ENCODE measurements at regions not wholly inside any gene's neighbourhood (a gene's known extent, or its start where the extent isn't known, plus 50 kb on each side); places are given as distances from the start of the nearest gene placed in this dataset.
"Not testable (repeated sequence)": the region's sequence is repeated elsewhere in the genome, so short reads cannot be mapped to it uniquely, and the experiment has no call there.

- not testable (repeated sequence) for H3K4me3 ChIP-seq (ENCODE audit: low read length); H3K9me3 ChIP-seq (ENCODE audit: insufficient read depth, low read depth, low read length); H3K36me3 ChIP-seq (ENCODE audit: insufficient read depth, low read depth, low read length); H3K27ac ChIP-seq (ENCODE audit: low read length); H3K4me1 ChIP-seq (ENCODE audit: insufficient read depth, low read length); H3K9ac ChIP-seq (ENCODE audit: low read depth, low read length)
- peaks cover 55% of the 10 kb centered on the region for H3K27me3 ChIP-seq (ENCODE audit: insufficient read depth, low read length)
Measured at GRCh38 chr20:25857091-25857788, 160.6 kb upstream of the ZNF337 start.

GRCh38 chr20:25856256-25856884 lies 159.7 kb upstream of the ZNF337 start:
- Histone ChIP-seq H3K9ac (ENCODE audit: low read depth, low read length) (no peak overlapping the region), H3K4me1 (ENCODE audit: insufficient read depth, low read length) (no peaks in the 10 kb centered on the region), H3K27ac (ENCODE audit: low read length) (no peak overlapping the region), H3K27me3 (ENCODE audit: insufficient read depth, low read length) (peaks cover 47% of the 10 kb centered on the region), H3K4me3 (ENCODE audit: low read length) (no peak overlapping the region), H3K9me3 (ENCODE audit: insufficient read depth, low read depth, low read length) (no peaks in the 10 kb centered on the region), H3K36me3 (ENCODE audit: insufficient read depth, low read depth, low read length) (no peaks in the 10 kb centered on the region)

- not testable (repeated sequence) for H3K9me3 ChIP-seq (ENCODE audit: insufficient read depth, low read depth, low read length); H3K4me3 ChIP-seq (ENCODE audit: low read length); H3K36me3 ChIP-seq (ENCODE audit: insufficient read depth, low read depth, low read length); H3K4me1 ChIP-seq (ENCODE audit: insufficient read depth, low read length); H3K9ac ChIP-seq (ENCODE audit: low read depth, low read length); H3K27ac ChIP-seq (ENCODE audit: low read length)
- H3K27me3 ChIP-seq (ENCODE audit: insufficient read depth, low read length) = peaks cover 39% of the 10 kb centered on the region
Measured at GRCh38 chr20:25855451-25856156, 159.0 kb upstream of the ZNF337 start.

GRCh38 chr20:25854666-25855065 lies 158.0 kb upstream of the ZNF337 start:
- peaks cover 30% of the 10 kb centered on the region for H3K27me3 ChIP-seq (ENCODE audit: insufficient read depth, low read length)
- H3K4me3 ChIP-seq (ENCODE audit: low read length); H3K27ac ChIP-seq (ENCODE audit: low read length); H3K4me1 ChIP-seq (ENCODE audit: insufficient read depth, low read length); H3K9me3 ChIP-seq (ENCODE audit: insufficient read depth, low read depth, low read length); H3K9ac ChIP-seq (ENCODE audit: low read depth, low read length); H3K36me3 ChIP-seq (ENCODE audit: insufficient read depth, low read depth, low read length): not testable (repeated sequence)

GRCh38 chr20:25853718-25854388 lies 157.2 kb upstream of the ZNF337 start:
- not testable (repeated sequence) for H3K36me3 ChIP-seq (ENCODE audit: insufficient read depth, low read depth, low read length); H3K9ac ChIP-seq (ENCODE audit: low read depth, low read length); H3K27ac ChIP-seq (ENCODE audit: low read length); H3K4me1 ChIP-seq (ENCODE audit: insufficient read depth, low read length); H3K4me3 ChIP-seq (ENCODE audit: low read length); H3K9me3 ChIP-seq (ENCODE audit: insufficient read depth, low read depth, low read length)
- peaks cover 21% of the 10 kb centered on the region for H3K27me3 ChIP-seq (ENCODE audit: insufficient read depth, low read length)

GRCh38 chr20:25852968-25853717 lies 156.5 kb upstream of the ZNF337 start:
- H3K27me3 ChIP-seq (ENCODE audit: insufficient read depth, low read length) = peaks cover 14% of the 10 kb centered on the region; the same call in 1 of the 2 replicates
- H3K36me3 ChIP-seq (ENCODE audit: insufficient read depth, low read depth, low read length); H3K4me3 ChIP-seq (ENCODE audit: low read length); H3K27ac ChIP-seq (ENCODE audit: low read length); H3K9me3 ChIP-seq (ENCODE audit: insufficient read depth, low read depth, low read length); H3K9ac ChIP-seq (ENCODE audit: low read depth, low read length); H3K4me1 ChIP-seq (ENCODE audit: insufficient read depth, low read length): not testable (repeated sequence)

- not testable (repeated sequence) for H3K9me3 ChIP-seq (ENCODE audit: insufficient read depth, low read depth, low read length); H3K27me3 ChIP-seq (ENCODE audit: insufficient read depth, low read length); H3K4me3 ChIP-seq (ENCODE audit: low read length); H3K27ac ChIP-seq (ENCODE audit: low read length); H3K4me1 ChIP-seq (ENCODE audit: insufficient read depth, low read length); H3K9ac ChIP-seq (ENCODE audit: low read depth, low read length); H3K36me3 ChIP-seq (ENCODE audit: insufficient read depth, low read depth, low read length)
Measured at GRCh38 chr20:25850133-25850532, 153.5 kb upstream of the ZNF337 start.

GRCh38 chr20:25848222-25848621 lies 151.6 kb upstream of the ZNF337 start:
- Histone ChIP-seq H3K27ac (ENCODE audit: low read length) (no peak overlapping the region), H3K4me1 (ENCODE audit: insufficient read depth, low read length) (no peaks in the 10 kb centered on the region), H3K9ac (ENCODE audit: low read depth, low read length) (no peak overlapping the region), H3K27me3 (ENCODE audit: insufficient read depth, low read length) (no peaks in the 10 kb centered on the region), H3K36me3 (ENCODE audit: insufficient read depth, low read depth, low read length) (no peaks in the 10 kb centered on the region), H3K9me3 (ENCODE audit: insufficient read depth, low read depth, low read length) (no peaks in the 10 kb centered on the region), H3K4me3 (ENCODE audit: low read length) (no peak overlapping the region)

- not testable (repeated sequence) for H3K27ac ChIP-seq (ENCODE audit: low read length); H3K36me3 ChIP-seq (ENCODE audit: insufficient read depth, low read depth, low read length); H3K4me1 ChIP-seq (ENCODE audit: insufficient read depth, low read length); H3K9me3 ChIP-seq (ENCODE audit: insufficient read depth, low read depth, low read length); H3K9ac ChIP-seq (ENCODE audit: low read depth, low read length); H3K4me3 ChIP-seq (ENCODE audit: low read length); H3K27me3 ChIP-seq (ENCODE audit: insufficient read depth, low read length)
Measured at GRCh38 chr20:25844640-25845039, 148.0 kb upstream of the ZNF337 start.

GRCh38 chr20:25813511-25813910 lies 116.9 kb upstream of the ZNF337 start:
- H3K4me1 ChIP-seq (ENCODE audit: insufficient read depth, low read length); H3K27me3 ChIP-seq (ENCODE audit: insufficient read depth, low read length); H3K9ac ChIP-seq (ENCODE audit: low read depth, low read length); H3K36me3 ChIP-seq (ENCODE audit: insufficient read depth, low read depth, low read length); H3K4me3 ChIP-seq (ENCODE audit: low read length); H3K27ac ChIP-seq (ENCODE audit: low read length); H3K9me3 ChIP-seq (ENCODE audit: insufficient read depth, low read depth, low read length): not testable (repeated sequence)

GRCh38 chr20:25798174-25798993 lies 101.7 kb upstream of the ZNF337 start:
- H3K9me3 ChIP-seq (ENCODE audit: insufficient read depth, low read depth, low read length) = not testable (repeated sequence)

More at GRCh38 chr20:25798174-25798993, 101.7 kb upstream of the ZNF337 start:
- H3K36me3 ChIP-seq (ENCODE audit: insufficient read depth, low read depth, low read length); H3K27ac ChIP-seq (ENCODE audit: low read length); H3K4me1 ChIP-seq (ENCODE audit: insufficient read depth, low read length); H3K9ac ChIP-seq (ENCODE audit: low read depth, low read length); H3K4me3 ChIP-seq (ENCODE audit: low read length); H3K27me3 ChIP-seq (ENCODE audit: insufficient read depth, low read length): not testable (repeated sequence)

Data from iPS-20b (cell line).